ENCODE measurements at regions not wholly inside any gene's neighbourhood (a gene's known extent, or its start where the extent isn't known, plus 50 kb on each side); places are given as distances from the start of the nearest gene placed in this dataset.

- H3K9me3 Mint-ChIP-seq = no peaks in the 10 kb centered on the region
- Histone ChIP-seq H4K20me1 (ENCODE audit: low read depth) (no peaks in the 10 kb centered on the region), H3F3A (ENCODE audit: low read depth) (no peaks in the 10 kb centered on the region), H3K4me1 (no peaks in the 10 kb centered on the region), H3K79me2 (ENCODE audit: low read depth) (no peaks in the 10 kb centered on the region), H3K4me2 (no peak overlapping the region), H3K36me3 (no peaks in the 10 kb centered on the region), H3K9ac (no peak overlapping the region), H3K9me3 (ENCODE audit: low read depth) (no peaks in the 10 kb centered on the region), H3K4me3 (no peak overlapping the region), H2AFZ (replicated peaks) (no peak overlapping the region), H3K27ac (no peak overlapping the region), H3K27me3 (no peaks in the 10 kb centered on the region)
- no peak overlapping the region for H3K4me3 Mint-ChIP-seq
- H3K36me3 Mint-ChIP-seq = no peaks in the 10 kb centered on the region
- no peak for DNase-seq (ENCODE audit: low spot score)
- no peaks in the 10 kb centered on the region for H3K4me1 Mint-ChIP-seq
- TF ChIP-seq EZH2 (IDR thresholded peaks at IDR 0.05) (no peak), CTCF (IDR thresholded peaks at IDR 0.05) (no peak)
- no peak overlapping the region for H3K27ac Mint-ChIP-seq
- H3K27me3 Mint-ChIP-seq (ENCODE audit: insufficient read depth, low read depth) = no peaks in the 10 kb centered on the region
Observed at GRCh38 chr13:89869312-89869711, 1478.2 kb upstream of the MIR17HG start.

GRCh38 chr13:89878904-89879303 is 1468.6 kb upstream of the MIR17HG start:
- H3K27me3 ChIP-seq = no peaks in the 10 kb centered on the region
- peaks cover 3% of the 10 kb centered on the region for H3K9me3 Mint-ChIP-seq
- H3K27ac Mint-ChIP-seq = no peak overlapping the region
- no peak overlapping the region for H3K4me3 Mint-ChIP-seq
- H4K20me1 ChIP-seq (ENCODE audit: low read depth) = no peaks in the 10 kb centered on the region
- no peaks in the 10 kb centered on the region for H3K36me3 ChIP-seq
- no peaks in the 10 kb centered on the region for H3K79me2 ChIP-seq (ENCODE audit: low read depth)
- H3F3A ChIP-seq (ENCODE audit: low read depth) = no peaks in the 10 kb centered on the region
- no peak for TF ChIP-seq EZH2 (IDR thresholded peaks at IDR 0.05)
- H3K36me3 Mint-ChIP-seq = no peaks in the 10 kb centered on the region
- no peak overlapping the region for H3K27ac ChIP-seq
- no peaks in the 10 kb centered on the region for H3K4me1 Mint-ChIP-seq
- H3K27me3 Mint-ChIP-seq (ENCODE audit: insufficient read depth, low read depth) = no peaks in the 10 kb centered on the region
- no peaks in the 10 kb centered on the region for H3K4me1 ChIP-seq
- no peaks in the 10 kb centered on the region for H3K9me3 ChIP-seq (ENCODE audit: low read depth)
- no peak overlapping the region for H3K4me3 ChIP-seq
- H2AFZ ChIP-seq (replicated peaks) = no peak overlapping the region
- no peak for DNase-seq (ENCODE audit: low spot score)
- no peak overlapping the region for H3K9ac ChIP-seq
- no peak overlapping the region for H3K4me2 ChIP-seq

- Histone ChIP-seq H3K4me2 (no peak overlapping the region), H3K9me3 (ENCODE audit: low read depth) (no peaks in the 10 kb centered on the region), H3K9ac (no peak overlapping the region), H3K4me3 (no peak overlapping the region), H4K20me1 (ENCODE audit: low read depth) (no peaks in the 10 kb centered on the region), H3K79me2 (ENCODE audit: low read depth) (no peaks in the 10 kb centered on the region), H3K36me3 (no peaks in the 10 kb centered on the region), H3K27me3 (no peaks in the 10 kb centered on the region), H3F3A (ENCODE audit: low read depth) (no peaks in the 10 kb centered on the region), H3K27ac (no peak overlapping the region), H2AFZ (replicated peaks) (peak overlapping the region; percentile 2), H3K4me1 (no peaks in the 10 kb centered on the region)
- Mint-ChIP-seq H3K27ac (no peak overlapping the region), H3K4me3 (no peak overlapping the region), H3K4me1 (no peaks in the 10 kb centered on the region), H3K27me3 (ENCODE audit: insufficient read depth, low read depth) (no peaks in the 10 kb centered on the region), H3K9me3 (peaks cover 3% of the 10 kb centered on the region), H3K36me3 (no peaks in the 10 kb centered on the region)
- TF ChIP-seq CTCF (IDR thresholded peaks at IDR 0.05) = no peak
- no peak for TF ChIP-seq EZH2 (IDR thresholded peaks at IDR 0.05)
- no peak for TF ChIP-seq EZH2phosphoT487 (IDR thresholded peaks at IDR 0.05)
- DNase-seq (ENCODE audit: low spot score) = no peak
Observed at GRCh38 chr13:89880201-89880600, 1467.3 kb upstream of the MIR17HG start.

GRCh38 chr13:89883893-89884448 is 1463.5 kb upstream of the MIR17HG start:
- no peak overlapping the region for H3K27ac Mint-ChIP-seq

More at GRCh38 chr13:89883893-89884448, 1463.5 kb upstream of the MIR17HG start:
- Histone ChIP-seq H3K27ac (no peak overlapping the region), H3K79me2 (ENCODE audit: low read depth) (no peaks in the 10 kb centered on the region), H3K4me1 (no peaks in the 10 kb centered on the region), H3K36me3 (no peaks in the 10 kb centered on the region), H3K27me3 (no peaks in the 10 kb centered on the region), H3F3A (ENCODE audit: low read depth) (no peaks in the 10 kb centered on the region), H3K4me3 (no peak overlapping the region), H3K9ac (no peak overlapping the region), H3K9me3 (ENCODE audit: low read depth) (no peaks in the 10 kb centered on the region), H4K20me1 (ENCODE audit: low read depth) (no peaks in the 10 kb centered on the region), H2AFZ (replicated peaks) (no peak overlapping the region), H3K4me2 (no peak overlapping the region)
- no peak for DNase-seq (ENCODE audit: low spot score)
- Mint-ChIP-seq H3K4me3 (no peak overlapping the region), H3K9me3 (peaks cover 3% of the 10 kb centered on the region), H3K4me1 (no peaks in the 10 kb centered on the region), H3K27me3 (ENCODE audit: insufficient read depth, low read depth) (peaks cover 2% of the 10 kb centered on the region), H3K36me3 (no peaks in the 10 kb centered on the region)
- no peak for TF ChIP-seq CTCF (IDR thresholded peaks at IDR 0.05)
- TF ChIP-seq EZH2 (IDR thresholded peaks at IDR 0.05) = no peak
- TF ChIP-seq EZH2phosphoT487 (IDR thresholded peaks at IDR 0.05) = no peak

Data from neural progenitor cell (in vitro differentiated cells).